Lower leg skin (tissue), 3 donors: ENCODE measurements at regions not wholly inside any gene's neighbourhood (a gene's known extent, or its start where the extent isn't known, plus 50 kb on each side); places are given as distances from the start of the nearest gene placed in this dataset.

Experiments
- POLR2A ChIP-seq, 2 donors: fragments of 450-650 bp; IDR thresholded peaks; one replicate each; pipeline ENCODE4 v1.6.1; 2016 to 2017; ENCODE audit warnings: antibody characterized with exemption in 2 of 2, mild to moderate bottlenecking in 1 of 2, moderate library complexity in 1 of 2
- TF ChIP-seq, protein P1 (sequence below), 3 donors: fragments of 450-650 bp; IDR thresholded peaks; one replicate each; pipeline ENCODE4 v1.5.1; 2016; ENCODE audit warnings: antibody characterized with exemption in 3 of 3, mild to moderate bottlenecking in 3 of 3, moderate library complexity in 2 of 3

- TF ChIP-seq, protein P1, sequence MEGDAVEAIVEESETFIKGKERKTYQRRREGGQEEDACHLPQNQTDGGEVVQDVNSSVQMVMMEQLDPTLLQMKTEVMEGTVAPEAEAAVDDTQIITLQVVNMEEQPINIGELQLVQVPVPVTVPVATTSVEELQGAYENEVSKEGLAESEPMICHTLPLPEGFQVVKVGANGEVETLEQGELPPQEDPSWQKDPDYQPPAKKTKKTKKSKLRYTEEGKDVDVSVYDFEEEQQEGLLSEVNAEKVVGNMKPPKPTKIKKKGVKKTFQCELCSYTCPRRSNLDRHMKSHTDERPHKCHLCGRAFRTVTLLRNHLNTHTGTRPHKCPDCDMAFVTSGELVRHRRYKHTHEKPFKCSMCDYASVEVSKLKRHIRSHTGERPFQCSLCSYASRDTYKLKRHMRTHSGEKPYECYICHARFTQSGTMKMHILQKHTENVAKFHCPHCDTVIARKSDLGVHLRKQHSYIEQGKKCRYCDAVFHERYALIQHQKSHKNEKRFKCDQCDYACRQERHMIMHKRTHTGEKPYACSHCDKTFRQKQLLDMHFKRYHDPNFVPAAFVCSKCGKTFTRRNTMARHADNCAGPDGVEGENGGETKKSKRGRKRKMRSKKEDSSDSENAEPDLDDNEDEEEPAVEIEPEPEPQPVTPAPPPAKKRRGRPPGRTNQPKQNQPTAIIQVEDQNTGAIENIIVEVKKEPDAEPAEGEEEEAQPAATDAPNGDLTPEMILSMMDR (IDR thresholded peaks at IDR 0.05) = no peak
- no peak for TF ChIP-seq POLR2A (IDR thresholded peaks at IDR 0.05)
Measured at GRCh38 chr3:26840272-26840870, 217.8 kb downstream of the LRRC3B start.
